ENCODE measurements at regions not wholly inside any gene's neighbourhood (a gene's known extent, or its start where the extent isn't known, plus 50 kb on each side); places are given as distances from the start of the nearest gene placed in this dataset.

- TF ChIP-seq, protein P1, sequence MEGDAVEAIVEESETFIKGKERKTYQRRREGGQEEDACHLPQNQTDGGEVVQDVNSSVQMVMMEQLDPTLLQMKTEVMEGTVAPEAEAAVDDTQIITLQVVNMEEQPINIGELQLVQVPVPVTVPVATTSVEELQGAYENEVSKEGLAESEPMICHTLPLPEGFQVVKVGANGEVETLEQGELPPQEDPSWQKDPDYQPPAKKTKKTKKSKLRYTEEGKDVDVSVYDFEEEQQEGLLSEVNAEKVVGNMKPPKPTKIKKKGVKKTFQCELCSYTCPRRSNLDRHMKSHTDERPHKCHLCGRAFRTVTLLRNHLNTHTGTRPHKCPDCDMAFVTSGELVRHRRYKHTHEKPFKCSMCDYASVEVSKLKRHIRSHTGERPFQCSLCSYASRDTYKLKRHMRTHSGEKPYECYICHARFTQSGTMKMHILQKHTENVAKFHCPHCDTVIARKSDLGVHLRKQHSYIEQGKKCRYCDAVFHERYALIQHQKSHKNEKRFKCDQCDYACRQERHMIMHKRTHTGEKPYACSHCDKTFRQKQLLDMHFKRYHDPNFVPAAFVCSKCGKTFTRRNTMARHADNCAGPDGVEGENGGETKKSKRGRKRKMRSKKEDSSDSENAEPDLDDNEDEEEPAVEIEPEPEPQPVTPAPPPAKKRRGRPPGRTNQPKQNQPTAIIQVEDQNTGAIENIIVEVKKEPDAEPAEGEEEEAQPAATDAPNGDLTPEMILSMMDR (conservative IDR thresholded peaks at IDR 0.05; ENCODE audit: low read length) = no peak
- no peak for TF ChIP-seq EZH2phosphoT487 (IDR thresholded peaks at IDR 0.05; ENCODE audit: borderline replicate concordance)
Measured at GRCh38 chr10:111698711-111699110, 484.9 kb downstream of the GPAM start.

Data from Loucy (cell line).